Lung (tissue), 11 donors: ENCODE measurements at regions not wholly inside any gene's neighbourhood (a gene's known extent, or its start where the extent isn't known, plus 50 kb on each side); places are given as distances from the start of the nearest gene placed in this dataset.

Experiments
- ATAC-seq: fragments of 200-7000 bp; cut with Tn5 transposase; one replicate; pipeline ENCODE4 v1.9.1; 2020; ENCODE audit warnings: moderate number of reproducible peaks; ENCODE audit not compliant: insufficient read depth, low FRiP score
- DNase-seq, 3 donors: peaks; one replicate each; pipeline ENCODE4 v3.0.0-alpha.2; 2013 to 2017
- H3K27ac ChIP-seq, 2 donors: one replicate each; pipeline ENCODE4 v1.5.1; 2013; ENCODE audit warnings: mild to moderate bottlenecking in 2 of 2, moderate library complexity in 2 of 2, control low read depth in 1 of 2, inconsistent platforms in 1 of 2, low read depth in 1 of 2, low read length in 1 of 2
- H3K27me3 ChIP-seq, 3 donors: one replicate each; pipeline ENCODE4 v1.5.1; 2013; ENCODE audit warnings: low read length in 2 of 3; ENCODE audit not compliant: control insufficient read depth in 3 of 3, insufficient read depth in 3 of 3
- H3K36me3 ChIP-seq, 4 donors: one replicate each; pipeline ENCODE4 v1.5.1; 2013; ENCODE audit warnings: low read length in 4 of 4, mild to moderate bottlenecking in 1 of 4, moderate library complexity in 1 of 4; ENCODE audit not compliant: control insufficient read depth in 4 of 4, insufficient read depth in 4 of 4
- H3K4me1 ChIP-seq, 5 donors: one replicate each; pipeline ENCODE4 v1.5.1; 2013; ENCODE audit warnings: low read length in 5 of 5, mild to moderate bottlenecking in 2 of 5, moderate library complexity in 1 of 5; ENCODE audit not compliant: control insufficient read depth in 5 of 5, insufficient read depth in 5 of 5
- H3K4me3 ChIP-seq: one replicate; pipeline ENCODE4 v1.5.1; 2013; ENCODE audit warnings: mild to moderate bottlenecking, control low read depth, moderate library complexity
- H3K9ac ChIP-seq, 2 donors: one replicate each; pipeline ENCODE4 v1.5.1; 2013; ENCODE audit warnings: low read length in 2 of 2, control low read depth in 1 of 2; ENCODE audit not compliant: insufficient read depth in 1 of 2
- H3K9me3 ChIP-seq, 4 donors: one replicate each; pipeline ENCODE4 v1.5.1; 2013; ENCODE audit warnings: low read length in 3 of 4, mild to moderate bottlenecking in 1 of 4, moderate library complexity in 1 of 4; ENCODE audit not compliant: control insufficient read depth in 4 of 4, insufficient read depth in 3 of 4
- CTCF ChIP-seq: IDR thresholded peaks from 2 replicates; pipeline ENCODE4 v1.5.1; 2012; ENCODE audit warnings: mild to moderate bottlenecking; ENCODE audit errors: control extremely low read depth, extremely low read depth
- WGBS, 2 donors: extraction: QIAGEN DNeasy Blood & Tissue Kit; methylation state at CpG; one replicate each; pipeline ENCODE4 v1.1.7; 2013; 5-methylcytosine and 5-hydroxymethylcytosine counted together
- donor health status: control.
- donor health status: control.
- donor health status: Bipolar disorder and iron deficiency.
- donor health status: healthy.
- donor health status: DM: yes; HTN: yes; CAD: no.

GRCh38 chr9:1909322-1909721 lies 105.8 kb upstream of the SMARCA2 start:
- no peak for TF ChIP-seq CTCF
- Histone ChIP-seq H3K27ac (no peak overlapping the region), H3K4me3 (no peak overlapping the region), H3K27me3 (no peaks in the 10 kb centered on the region), H3K4me1 (no peaks in the 10 kb centered on the region), H3K9me3 (peaks cover 0 to 9% (median 2%) of the 10 kb centered on the region in 4 donors), H3K9ac (no peak overlapping the region), H3K36me3 (no peaks in the 10 kb centered on the region)
- DNase-seq (no peak), ATAC-seq (no peak)
- 77 to 92% methylated on average over 2 of the region's 2 CpGs for WGBS, 2 donors

GRCh38 chr9:1910269-1910811 lies 104.8 kb upstream of the SMARCA2 start:
- Histone ChIP-seq H3K27ac (no peak overlapping the region), H3K4me1 (no peaks in the 10 kb centered on the region), H3K9me3 (peaks cover 0 to 4% (median under 1%) of the 10 kb centered on the region in 4 donors), H3K27me3 (no peaks in the 10 kb centered on the region), H3K36me3 (no peaks in the 10 kb centered on the region), H3K9ac (no peak overlapping the region), H3K4me3 (no peak overlapping the region)
- ATAC-seq, result no peak
- no peak for TF ChIP-seq CTCF
- WGBS, 2 donors, result 67 to 75% methylated on average over 2 of the region's 2 CpGs
- peak in 1 of 3 donors; percentile 5 for DNase-seq

DNA sequence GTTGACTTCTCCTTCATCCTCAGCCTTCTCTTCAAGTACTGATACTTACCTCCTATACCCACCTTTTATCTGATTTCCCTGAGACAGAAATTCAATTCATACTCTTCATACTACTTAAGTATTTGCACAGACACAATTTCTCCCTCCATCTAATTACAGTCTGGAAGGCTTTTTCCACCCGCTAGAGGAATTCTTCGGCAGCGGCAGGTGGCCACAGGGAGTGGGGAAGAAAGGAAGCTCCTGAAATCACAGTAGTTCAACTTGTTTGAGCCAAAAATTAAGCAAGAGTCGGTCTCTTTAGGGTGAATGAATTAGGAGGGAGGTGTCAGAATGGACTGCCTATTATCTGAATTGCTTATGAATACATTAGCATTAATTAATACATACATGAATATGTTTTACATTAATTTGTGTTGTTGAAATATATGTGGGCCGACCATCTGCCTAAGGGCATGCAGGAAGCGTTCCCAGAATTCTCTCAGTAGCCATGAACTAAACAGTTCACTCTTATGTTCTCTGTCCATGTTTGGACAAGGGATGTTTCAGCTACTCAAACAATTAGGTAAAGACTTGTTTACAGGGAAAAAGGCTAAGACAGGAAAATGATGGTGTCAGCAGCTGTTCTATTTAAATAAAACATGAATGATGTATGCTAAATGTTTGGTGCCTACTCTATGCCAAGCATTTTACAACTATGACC lies 101.4 kb upstream of the SMARCA2 start:
- Histone ChIP-seq H3K27ac (no peak overlapping the region), H3K36me3 (no peaks in the 10 kb centered on the region), H3K4me1 (peaks cover 0 to 23% (median 7%) of the 10 kb centered on the region in 5 donors), H3K27me3 (no peaks in the 10 kb centered on the region), H3K9ac (no peak overlapping the region), H3K4me3 (no peak overlapping the region), H3K9me3 (peaks cover 0 to 4% (median 2%) of the 10 kb centered on the region in 4 donors)
- DNase-seq (no peak), ATAC-seq (no peak)
- WGBS, 2 donors, result 81 to 91% methylated on average over 6 of the region's 6 CpGs
- no peak for TF ChIP-seq CTCF
